Heart left ventricle (tissue), 13 donors: ENCODE measurements at regions not wholly inside any gene's neighbourhood (a gene's known extent, or its start where the extent isn't known, plus 50 kb on each side); places are given as distances from the start of the nearest gene placed in this dataset.

Source experiments
- CTCF ChIP-seq, 12 donors: fragments of 200-600 bp; sonication (generic) in 4 of 12; IDR thresholded peaks; one replicate each; pipeline versions ENCODE4 v1.5.0 to v1.8.0; 2018 to 2022; ENCODE audit warnings: antibody characterized with exemption in 12 of 12, mild to moderate bottlenecking in 5 of 12
- POLR2A ChIP-seq, 2 donors: fragments of 450-650 bp; IDR thresholded peaks; one replicate each; pipeline ENCODE4 v1.6.1; 2017; ENCODE audit warnings: antibody characterized with exemption in 2 of 2, mild to moderate bottlenecking in 2 of 2, moderate library complexity in 2 of 2
- donor health status: ischemic (EF 13 %, LVEDD 7.1; RV severe dilation, severe dysfunction).
- donor health status: DM: no; HTN: yes; CAD: no.
- donor health status: DM: no; HTN: no; CAD: no.
- donor health status: ischemic (EF 25% LVEDD 6.9; RV normal size, moderate dysfunction).
- donor health status: ischemic (EF 25% LVEDD 5.7; RV mildly dilated, moderate dysfunction).
- donor health status: ischemic (EF 35%, LVEDD 5.7; RV mildly dilated, moderate dysfunction).
- donor health status: nonischemic (EF 11% LVEDD 7.7; RV severe dilation, severe dysfunction).
- donor health status: DM: yes; HTN: yes; CAD: no.
- donor health status: PGD.
- donor health status: ischemic (EF 29% LVEDD 5.4; RV normal size, mild dysfunction).
- donor health status: nonischemic (EF 23%, LVEDD 6.1; RV moderate dilation, normal function).

- TF ChIP-seq CTCF (IDR thresholded peaks at IDR 0.05): no peak
- no peak for TF ChIP-seq POLR2A (IDR thresholded peaks at IDR 0.05)
Measured at GRCh38 chr6:40925341-40925740, 113.7 kb downstream of the UNC5CL start.
